WTC11 (cell line): ENCODE measurements at regions not wholly inside any gene's neighbourhood (a gene's known extent, or its start where the extent isn't known, plus 50 kb on each side); places are given as distances from the start of the nearest gene placed in this dataset.

Experiments used
- CREB1 ChIP-seq: sonication (generic); formaldehyde crosslinking; IDR thresholded peaks from 2 replicates; pipeline ENCODE4 v1.8.0; 2023; ENCODE audit warnings: mild to moderate bottlenecking, missing genetic modification reagents
- CTCF ChIP-seq: fragments of 200-600 bp; IDR thresholded peaks from 2 replicates; pipeline ENCODE4 v1.8.0; 2022; ENCODE audit warnings: antibody characterized with exemption
- SP1 ChIP-seq: sonication (generic); formaldehyde crosslinking; conservative IDR thresholded peaks from 2 replicates; pipeline ENCODE4 v1.8.1; 2022; ENCODE audit warnings: missing genetic modification reagents
- ZBTB21 ChIP-seq: sonication (generic); formaldehyde crosslinking; IDR thresholded peaks from 2 replicates; pipeline ENCODE4 v1.8.1; 2023; ENCODE audit warnings: mild to moderate bottlenecking, missing genetic modification reagents, borderline replicate concordance
- ZNF317 ChIP-seq: sonication (generic); formaldehyde crosslinking; IDR thresholded peaks from 2 replicates; pipeline ENCODE4 v1.8.1; 2023; ENCODE audit warnings: low read depth, mild to moderate bottlenecking, moderate library complexity, missing genetic modification reagents, borderline replicate concordance
- ZSCAN18 ChIP-seq: fragments of 250-450 bp; sonication (Bioruptor Pico); IDR thresholded peaks from 2 replicates; pipeline ENCODE4 v2.1.2; 2022; ENCODE audit warnings: mild to moderate bottlenecking, moderate library complexity

DNA sequence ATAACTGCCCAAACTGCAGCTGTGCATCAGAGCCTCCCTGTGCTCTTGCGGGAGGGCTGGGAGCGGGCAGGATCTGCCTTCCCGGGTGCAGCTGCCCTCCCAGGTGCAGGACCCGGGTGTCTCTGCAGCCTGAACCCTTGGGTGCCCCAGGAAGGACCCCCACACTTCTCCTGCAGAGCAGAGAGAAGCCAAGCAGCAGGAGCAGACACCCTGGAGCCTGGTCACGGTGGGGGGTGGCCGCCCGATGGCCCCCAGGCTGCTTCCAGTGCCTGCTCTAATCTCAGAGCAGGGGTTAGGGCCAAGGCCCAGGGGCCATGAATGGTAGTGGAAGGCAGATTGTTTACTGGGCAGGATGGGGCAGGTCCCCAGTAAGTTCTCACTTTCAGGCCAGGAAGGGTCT, 83.0 kb downstream of the RHOU start:
- no peak for TF ChIP-seq ZNF317 (CRISPR knock-in tag)
- TF ChIP-seq SP1: no peak
- TF ChIP-seq ZSCAN18 (CRISPR knock-in tag): no peak
- no peak for TF ChIP-seq ZBTB21
- no peak for TF ChIP-seq CREB1
- no peak for TF ChIP-seq CTCF
